Fibroblast of lung (primary cell): ENCODE measurements at regions not wholly inside any gene's neighbourhood (a gene's known extent, or its start where the extent isn't known, plus 50 kb on each side); places are given as distances from the start of the nearest gene placed in this dataset.

ENCODE experiments used
- DNase-seq, 2 donors: peaks; one replicate each; pipeline versions ENCODE4 v3.0.0 to v3.0.0-alpha.2; 2010; ENCODE audit warnings: low read depth in 2 of 2
- H2AFZ ChIP-seq: 2 replicates; pipeline ENCODE4 v1.5.1; 2012; ENCODE audit warnings: low read length, control low read depth, inconsistent platforms
- H3K27ac ChIP-seq: 2 replicates; pipeline ENCODE4 v1.5.1; 2011; ENCODE audit warnings: low read length, control low read depth; ENCODE audit not compliant: insufficient read depth
- H3K27me3 ChIP-seq: 2 replicates; pipeline ENCODE4 v1.5.1; 2011; ENCODE audit warnings: mild to moderate bottlenecking, low read length; ENCODE audit not compliant: control insufficient read depth, insufficient read depth
- H3K36me3 ChIP-seq: 2 replicates; pipeline ENCODE4 v1.5.1; 2011; ENCODE audit warnings: low read length; ENCODE audit not compliant: control insufficient read depth, insufficient read depth
- H3K4me1 ChIP-seq: 2 replicates; pipeline ENCODE4 v1.5.1; 2011; ENCODE audit warnings: low read length; ENCODE audit not compliant: control insufficient read depth, insufficient read depth; ENCODE audit errors: extremely low read depth
- H3K4me2 ChIP-seq: 2 replicates; pipeline ENCODE4 v1.5.1; 2011; ENCODE audit warnings: low read length, control low read depth; ENCODE audit not compliant: insufficient read depth; ENCODE audit errors: extremely low read depth
- H3K4me3 ChIP-seq, 4 experiments: fragments of 200-600 bp in 1 of 4; sonication (generic) in 1 of 4; replicated peaks in 1 of 4; 2 replicates each; pipeline ENCODE4 v1.5.1; 2011 to 2016; ENCODE audit warnings: low read length in 4 of 4, low read depth in 3 of 4, mild to moderate bottlenecking in 3 of 4, control low read depth in 2 of 4, inconsistent platforms in 1 of 4, mixed read lengths in 1 of 4; ENCODE audit not compliant: insufficient read depth in 1 of 4; ENCODE audit errors: control extremely low read depth in 1 of 4
- H3K79me2 ChIP-seq: 2 replicates; pipeline ENCODE4 v1.5.1; 2012; ENCODE audit warnings: mild to moderate bottlenecking, low read length, inconsistent platforms; ENCODE audit not compliant: control insufficient read depth, insufficient read depth
- H3K9ac ChIP-seq: 2 replicates; pipeline ENCODE4 v1.5.1; 2011; ENCODE audit warnings: mild to moderate bottlenecking, low read length, control low read depth; ENCODE audit not compliant: insufficient read depth
- H3K9me3 ChIP-seq: 2 replicates; pipeline ENCODE4 v1.5.1; 2012; ENCODE audit warnings: low read depth, low read length; ENCODE audit not compliant: control insufficient read depth, insufficient read depth
- H4K20me1 ChIP-seq: 2 replicates; pipeline ENCODE4 v1.5.1; 2011; ENCODE audit warnings: low read length; ENCODE audit not compliant: control insufficient read depth, insufficient read depth; ENCODE audit errors: extremely low read depth
- EZH2 ChIP-seq: IDR thresholded peaks from 2 replicates; pipeline ENCODE4 v1.5.1; 2012; ENCODE audit warnings: low read length, control low read depth, mild to moderate bottlenecking; ENCODE audit errors: missing control alignments
- TF ChIP-seq, protein P1 (sequence below), 2 donors: IDR thresholded peaks in 1 of 2; conservative IDR thresholded peaks in 1 of 2; 1 replicate in 1 of 2; 2 replicates in 1 of 2; pipeline ENCODE4 v1.5.1; 2011 to 2012; ENCODE audit warnings: low read length in 2 of 2, control low read depth in 1 of 2, inconsistent platforms in 1 of 2, low read depth in 1 of 2, mild to moderate bottlenecking in 1 of 2

DNA sequence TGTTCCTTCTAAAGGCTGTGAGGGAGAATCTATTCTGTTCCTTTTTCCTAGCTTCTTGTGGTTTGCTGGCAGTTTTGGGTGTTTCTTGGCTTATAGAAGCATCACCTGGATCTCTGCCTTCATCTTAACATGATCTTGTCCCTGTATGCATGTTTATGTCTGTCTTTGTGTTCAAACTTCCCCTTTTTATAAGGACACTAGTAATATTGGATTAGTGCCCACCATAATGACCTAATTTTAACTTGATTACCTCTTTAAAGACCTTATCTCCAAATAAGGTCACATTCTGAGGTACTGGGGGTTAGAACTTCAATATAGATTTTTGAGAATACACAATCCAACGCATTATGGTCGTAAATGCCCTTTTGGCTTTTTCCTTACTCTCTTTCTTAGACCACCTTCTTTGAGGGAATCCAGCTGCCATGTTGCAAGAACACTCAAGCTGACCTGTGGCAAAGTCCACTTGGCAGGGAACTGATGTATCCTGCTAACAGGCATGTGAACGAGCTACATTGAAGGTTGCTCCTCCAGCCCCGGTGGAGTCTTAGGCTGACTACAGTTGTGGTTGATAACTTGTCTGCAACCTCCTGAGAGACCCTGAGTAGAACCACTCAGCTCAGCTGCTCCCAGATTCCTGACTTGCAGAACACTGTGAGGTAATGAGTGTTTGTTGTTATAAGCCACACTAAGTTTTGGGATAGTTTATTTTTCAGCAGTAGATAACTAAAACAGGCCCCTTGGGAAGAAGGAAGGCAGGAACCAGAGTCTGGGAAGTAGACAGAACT, 127.1 kb upstream of the OR9Q1 start:
- H3K27me3 ChIP-seq, result no peaks in the 10 kb centered on the region
- H3K4me1 ChIP-seq, result no peaks in the 10 kb centered on the region
- H4K20me1 ChIP-seq, result no peaks in the 10 kb centered on the region
- no peak overlapping the region for H3K27ac ChIP-seq
- no peaks in the 10 kb centered on the region for H3K36me3 ChIP-seq
- TF ChIP-seq, protein P1, sequence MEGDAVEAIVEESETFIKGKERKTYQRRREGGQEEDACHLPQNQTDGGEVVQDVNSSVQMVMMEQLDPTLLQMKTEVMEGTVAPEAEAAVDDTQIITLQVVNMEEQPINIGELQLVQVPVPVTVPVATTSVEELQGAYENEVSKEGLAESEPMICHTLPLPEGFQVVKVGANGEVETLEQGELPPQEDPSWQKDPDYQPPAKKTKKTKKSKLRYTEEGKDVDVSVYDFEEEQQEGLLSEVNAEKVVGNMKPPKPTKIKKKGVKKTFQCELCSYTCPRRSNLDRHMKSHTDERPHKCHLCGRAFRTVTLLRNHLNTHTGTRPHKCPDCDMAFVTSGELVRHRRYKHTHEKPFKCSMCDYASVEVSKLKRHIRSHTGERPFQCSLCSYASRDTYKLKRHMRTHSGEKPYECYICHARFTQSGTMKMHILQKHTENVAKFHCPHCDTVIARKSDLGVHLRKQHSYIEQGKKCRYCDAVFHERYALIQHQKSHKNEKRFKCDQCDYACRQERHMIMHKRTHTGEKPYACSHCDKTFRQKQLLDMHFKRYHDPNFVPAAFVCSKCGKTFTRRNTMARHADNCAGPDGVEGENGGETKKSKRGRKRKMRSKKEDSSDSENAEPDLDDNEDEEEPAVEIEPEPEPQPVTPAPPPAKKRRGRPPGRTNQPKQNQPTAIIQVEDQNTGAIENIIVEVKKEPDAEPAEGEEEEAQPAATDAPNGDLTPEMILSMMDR (conservative IDR thresholded peaks at IDR 0.05 in 1 of 2, IDR thresholded peaks at IDR 0.05 in 1 of 2; ENCODE audit: low read depth in 1 of 2, low read length in 2 of 2), result no peak
- TF ChIP-seq EZH2, result no peak
- no peak overlapping the region for H3K4me3 ChIP-seq
- no peak overlapping the region for H3K9ac ChIP-seq
- H2AFZ ChIP-seq, result no peak overlapping the region
- H3K79me2 ChIP-seq, result no peaks in the 10 kb centered on the region
- H3K4me2 ChIP-seq, result no peak overlapping the region
- no peak for DNase-seq
- no peaks in the 10 kb centered on the region for H3K9me3 ChIP-seq

DNA sequence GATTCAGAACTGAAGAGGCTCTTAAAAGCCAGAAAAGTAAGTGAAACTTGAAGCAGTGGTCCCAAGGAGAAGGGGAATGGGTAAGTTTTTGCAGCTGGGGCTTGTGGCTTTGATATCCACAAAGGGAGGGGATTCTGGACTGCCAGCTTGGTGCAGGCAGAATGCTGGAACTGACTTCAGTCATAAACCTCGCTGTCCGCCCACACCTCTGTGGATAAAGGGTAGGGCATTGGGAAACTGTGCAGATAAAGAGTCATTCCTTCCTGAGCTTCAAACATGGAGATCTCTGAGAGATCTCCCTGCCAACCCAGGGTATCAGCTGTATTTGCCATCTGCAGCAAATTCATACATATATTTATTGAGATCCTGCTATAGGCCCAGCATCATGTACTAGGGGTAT, 124.3 kb upstream of the OR9Q1 start:
- H3K4me2 ChIP-seq, result no peak overlapping the region
- no peaks in the 10 kb centered on the region for H3K9me3 ChIP-seq
- no peaks in the 10 kb centered on the region for H4K20me1 ChIP-seq
- H3K27ac ChIP-seq, result no peak overlapping the region
- no peaks in the 10 kb centered on the region for H3K4me1 ChIP-seq
- H3K4me3 ChIP-seq, result no peak overlapping the region
- H3K79me2 ChIP-seq, result no peaks in the 10 kb centered on the region
- DNase-seq, result no peak
- no peak for TF ChIP-seq EZH2
- TF ChIP-seq, protein P1 (conservative IDR thresholded peaks at IDR 0.05 in 1 of 2, IDR thresholded peaks at IDR 0.05 in 1 of 2; ENCODE audit: low read depth in 1 of 2, low read length in 2 of 2), result no peak
- H2AFZ ChIP-seq, result no peak overlapping the region
- no peak overlapping the region for H3K9ac ChIP-seq
- no peaks in the 10 kb centered on the region for H3K36me3 ChIP-seq
- H3K27me3 ChIP-seq, result no peaks in the 10 kb centered on the region

DNA sequence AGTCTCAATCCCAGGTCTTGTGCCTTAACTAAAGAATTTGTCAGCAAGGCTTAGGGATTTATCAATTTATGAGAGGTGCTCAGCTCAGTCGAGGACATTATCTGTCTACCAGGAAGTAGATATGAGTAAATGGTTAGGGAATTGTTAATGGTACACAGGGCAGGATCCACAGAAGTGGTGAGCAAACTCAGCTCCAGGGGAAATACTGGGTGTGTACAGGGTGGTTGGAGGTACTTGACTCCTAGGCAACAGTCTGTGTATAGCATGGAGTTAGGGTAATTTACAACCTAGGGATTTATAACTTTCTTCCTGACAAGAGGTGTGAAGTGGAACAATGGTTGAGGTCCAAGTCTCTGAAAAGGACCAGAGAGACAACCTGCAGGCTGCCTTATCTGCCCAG, 123.4 kb upstream of the OR9Q1 start:
- Histone ChIP-seq H3K9ac (no peak overlapping the region), H3K4me2 (no peak overlapping the region)

More for the DNA sequence above, 123.4 kb upstream of the OR9Q1 start:
- Histone ChIP-seq H3K9me3 (no peaks in the 10 kb centered on the region), H4K20me1 (no peaks in the 10 kb centered on the region), H3K4me1 (no peaks in the 10 kb centered on the region), H3K27ac (no peak overlapping the region), H2AFZ (no peak overlapping the region), H3K36me3 (no peaks in the 10 kb centered on the region), H3K79me2 (no peaks in the 10 kb centered on the region), H3K4me3 (no peak overlapping the region), H3K27me3 (no peaks in the 10 kb centered on the region)
- no peak for DNase-seq
- TF ChIP-seq EZH2, result no peak
- TF ChIP-seq, protein P1 (conservative IDR thresholded peaks at IDR 0.05 in 1 of 2, IDR thresholded peaks at IDR 0.05 in 1 of 2; ENCODE audit: low read depth in 1 of 2, low read length in 2 of 2), result no peak
